Ascending aorta (tissue), 2 donors: ENCODE measurements at regions not wholly inside any gene's neighbourhood (a gene's known extent, or its start where the extent isn't known, plus 50 kb on each side); places are given as distances from the start of the nearest gene placed in this dataset.

ENCODE experiments used
- DNase-seq, 2 donors: peaks; one replicate each; pipeline ENCODE4 v3.0.0-alpha.2; 2019; ENCODE audit warnings: low spot score in 2 of 2
- H3K27ac ChIP-seq, 2 donors: fragments of 200-600 bp; sonication (generic); one replicate each; pipeline ENCODE4 v1.5.1; 2016 to 2017; ENCODE audit warnings: mild to moderate bottlenecking in 1 of 2
- H3K27me3 ChIP-seq: fragments of 200-600 bp; sonication (generic); one replicate; pipeline ENCODE4 v1.5.1; 2017
- H3K36me3 ChIP-seq, 2 donors: fragments of 200-600 bp; sonication (generic); one replicate each; pipeline ENCODE4 v1.5.1; 2016
- H3K4me1 ChIP-seq, 2 donors: fragments of 200-600 bp; sonication (generic); one replicate each; pipeline ENCODE4 v1.5.1; 2016 to 2017; ENCODE audit warnings: mild to moderate bottlenecking in 1 of 2
- H3K4me3 ChIP-seq, 2 donors: fragments of 200-600 bp; sonication (generic); one replicate each; pipeline ENCODE4 v1.5.1; 2016 to 2017; ENCODE audit warnings: mild to moderate bottlenecking in 1 of 2
- H3K9me3 ChIP-seq, 2 donors: fragments of 200-600 bp; sonication (generic); one replicate each; pipeline ENCODE4 v1.5.1; 2016
- intact Hi-C: fragments of 100-400 bp; cut with DNase I; formaldehyde crosslinking; loops from one replicate; pipeline ENCODE4 v1.15.1; 2023
- TF ChIP-seq, protein P1 (sequence below), 3 experiments: fragments of 200-600 bp in 2 of 3; fragments of 450-650 bp in 1 of 3; sonication (generic) in 2 of 3; IDR thresholded peaks; one replicate each; pipeline ENCODE4 v1.5.1; 2016 to 2019; ENCODE audit warnings: antibody characterized with exemption in 3 of 3, mild to moderate bottlenecking in 1 of 3, moderate library complexity in 1 of 3

DNA sequence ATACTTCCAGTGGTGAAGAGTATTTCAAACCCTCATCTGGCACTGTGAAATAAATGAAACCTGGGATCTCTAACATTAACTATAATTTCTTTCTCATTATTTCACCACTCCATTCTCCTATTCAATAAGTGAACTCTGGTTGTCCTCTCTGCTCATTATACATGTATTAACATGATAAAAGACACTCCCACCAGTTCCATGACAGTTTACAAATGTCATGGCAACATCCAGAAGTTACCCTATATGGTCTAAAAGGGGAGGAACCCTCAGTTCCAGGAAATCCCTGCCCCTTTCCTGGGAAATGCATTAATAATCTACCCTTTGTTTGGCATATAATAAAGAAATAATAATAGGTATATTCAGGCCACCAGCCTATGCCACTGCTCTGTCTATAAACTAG is 62.7 kb upstream of the BRINP3 start:
- no peaks in the 10 kb centered on the region for H3K36me3 ChIP-seq
- H3K4me1 ChIP-seq, result no peaks in the 10 kb centered on the region
- DNase-seq, result no peak
- H3K27ac ChIP-seq, result no peak overlapping the region
- H3K4me3 ChIP-seq, result no peak overlapping the region
- no peaks in the 10 kb centered on the region for H3K9me3 ChIP-seq
- intact Hi-C loops, result no loop called here
- H3K27me3 ChIP-seq, result no peaks in the 10 kb centered on the region
- TF ChIP-seq, protein P1, sequence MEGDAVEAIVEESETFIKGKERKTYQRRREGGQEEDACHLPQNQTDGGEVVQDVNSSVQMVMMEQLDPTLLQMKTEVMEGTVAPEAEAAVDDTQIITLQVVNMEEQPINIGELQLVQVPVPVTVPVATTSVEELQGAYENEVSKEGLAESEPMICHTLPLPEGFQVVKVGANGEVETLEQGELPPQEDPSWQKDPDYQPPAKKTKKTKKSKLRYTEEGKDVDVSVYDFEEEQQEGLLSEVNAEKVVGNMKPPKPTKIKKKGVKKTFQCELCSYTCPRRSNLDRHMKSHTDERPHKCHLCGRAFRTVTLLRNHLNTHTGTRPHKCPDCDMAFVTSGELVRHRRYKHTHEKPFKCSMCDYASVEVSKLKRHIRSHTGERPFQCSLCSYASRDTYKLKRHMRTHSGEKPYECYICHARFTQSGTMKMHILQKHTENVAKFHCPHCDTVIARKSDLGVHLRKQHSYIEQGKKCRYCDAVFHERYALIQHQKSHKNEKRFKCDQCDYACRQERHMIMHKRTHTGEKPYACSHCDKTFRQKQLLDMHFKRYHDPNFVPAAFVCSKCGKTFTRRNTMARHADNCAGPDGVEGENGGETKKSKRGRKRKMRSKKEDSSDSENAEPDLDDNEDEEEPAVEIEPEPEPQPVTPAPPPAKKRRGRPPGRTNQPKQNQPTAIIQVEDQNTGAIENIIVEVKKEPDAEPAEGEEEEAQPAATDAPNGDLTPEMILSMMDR (IDR thresholded peaks at IDR 0.05), result no peak

DNA sequence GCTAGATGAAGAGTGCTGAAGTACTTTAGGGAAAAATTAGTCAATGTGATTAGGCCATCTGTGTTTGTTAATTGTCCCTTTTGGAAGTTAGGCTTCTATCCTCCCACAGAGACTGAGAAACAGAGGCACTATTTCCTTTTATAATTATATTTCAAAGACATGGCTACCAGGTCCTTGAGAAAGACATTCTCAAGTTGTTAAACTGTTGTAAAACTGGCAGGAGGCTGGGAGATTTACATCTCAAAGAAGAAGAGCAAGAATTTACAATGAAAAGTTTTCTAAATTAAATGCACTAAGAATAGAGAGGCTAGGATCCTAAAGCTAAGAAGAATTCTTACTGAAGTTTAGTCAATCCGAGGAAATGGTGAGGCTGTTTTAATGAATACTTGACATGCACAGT is 74.0 kb upstream of the BRINP3 start:
- H3K36me3 ChIP-seq, result no peaks in the 10 kb centered on the region
- no peak for DNase-seq
- no peak overlapping the region for H3K4me3 ChIP-seq
- no peaks in the 10 kb centered on the region for H3K4me1 ChIP-seq
- no peaks in the 10 kb centered on the region for H3K27me3 ChIP-seq
- intact Hi-C loops, result no loop called here
- H3K27ac ChIP-seq, result no peak overlapping the region
- no peaks in the 10 kb centered on the region for H3K9me3 ChIP-seq
- TF ChIP-seq, protein P1 (IDR thresholded peaks at IDR 0.05), result no peak

DNA sequence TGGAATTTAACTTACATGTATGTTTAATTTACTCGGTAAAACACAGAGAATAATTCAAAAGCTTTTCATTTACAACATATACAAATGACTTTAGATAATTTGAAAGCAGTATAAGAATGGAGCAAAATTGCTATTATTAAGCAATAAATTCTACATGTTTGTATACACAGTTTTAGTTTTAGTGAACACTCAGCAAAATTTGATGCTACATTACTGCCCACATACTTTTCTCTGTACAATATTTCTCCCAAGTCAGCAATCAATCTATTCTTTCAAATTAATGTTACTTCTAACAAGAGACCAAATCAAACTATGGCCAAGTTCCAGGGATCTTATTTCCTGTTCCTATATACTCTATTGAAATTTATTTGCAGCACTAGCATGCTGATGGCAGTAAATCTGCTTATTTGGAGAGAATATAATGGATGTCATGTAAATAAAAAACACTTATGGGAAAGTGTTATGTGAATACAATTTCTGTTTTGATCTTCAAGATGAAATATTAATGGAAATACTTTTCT is 82.6 kb upstream of the BRINP3 start:
- H3K4me1 ChIP-seq, result no peaks in the 10 kb centered on the region
- intact Hi-C loops, result no loop called here

DNA sequence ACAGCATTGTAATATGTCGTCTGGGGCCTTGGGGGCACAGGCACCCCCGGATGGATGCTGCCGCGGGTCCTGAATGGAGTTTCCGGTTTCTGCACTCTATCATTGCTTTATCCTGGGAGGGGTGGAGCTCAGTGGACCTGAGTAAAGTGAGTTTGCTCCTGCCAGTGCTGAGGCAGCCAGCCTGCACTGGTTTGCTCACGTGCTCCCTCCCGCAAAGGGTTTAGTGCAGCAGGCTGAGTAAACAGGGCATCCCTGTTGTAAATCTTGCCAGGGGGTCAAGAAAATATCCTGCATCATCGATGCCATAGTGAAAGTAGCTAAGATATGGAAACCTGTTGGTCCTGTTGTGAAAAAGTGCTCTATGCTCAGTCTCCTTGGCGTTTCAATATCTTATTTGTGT is 85.6 kb upstream of the BRINP3 start:
- Histone ChIP-seq H3K36me3 (no peaks in the 10 kb centered on the region), H3K27me3 (no peaks in the 10 kb centered on the region), H3K4me3 (no peak overlapping the region), H3K4me1 (no peaks in the 10 kb centered on the region), H3K27ac (no peak overlapping the region), H3K9me3 (peaks cover 0 to 4% of the 10 kb centered on the region in 2 donors)
- intact Hi-C loops, result no loop called here
- DNase-seq, result no peak
- TF ChIP-seq, protein P1 (IDR thresholded peaks at IDR 0.05), result no peak

More for the DNA sequence above, 82.6 kb upstream of the BRINP3 start:
- H3K9me3 ChIP-seq, result peaks cover 0 to 4% of the 10 kb centered on the region in 2 donors
- no peak overlapping the region for H3K4me3 ChIP-seq
- no peaks in the 10 kb centered on the region for H3K36me3 ChIP-seq
- H3K27ac ChIP-seq, result no peak overlapping the region
- DNase-seq, result no peak
- TF ChIP-seq, protein P1 (IDR thresholded peaks at IDR 0.05), result no peak
- no peaks in the 10 kb centered on the region for H3K27me3 ChIP-seq

DNA sequence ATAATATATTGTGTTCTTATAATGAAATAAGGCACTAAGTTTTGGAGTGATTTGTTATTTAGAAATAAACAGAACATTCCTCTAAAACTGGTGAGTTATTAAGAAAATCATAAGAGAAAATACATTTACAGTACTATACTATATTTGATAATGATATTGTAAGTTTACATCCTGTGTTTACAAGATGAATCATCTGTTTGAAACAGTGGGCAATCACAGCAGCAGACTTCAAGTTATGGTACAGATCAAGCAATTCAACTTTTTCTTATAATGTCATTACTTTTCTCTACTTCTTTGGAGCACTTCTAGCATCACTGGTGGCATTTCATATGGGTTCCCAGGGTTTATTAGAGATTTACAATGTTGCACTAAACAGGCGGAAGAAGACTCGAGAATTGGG is 86.5 kb upstream of the BRINP3 start:
- no peaks in the 10 kb centered on the region for H3K36me3 ChIP-seq
- intact Hi-C loops, result no loop called here
- H3K9me3 ChIP-seq, result peaks cover 0 to 4% of the 10 kb centered on the region in 2 donors
- no peak overlapping the region for H3K27ac ChIP-seq
- DNase-seq, result no peak
- H3K4me1 ChIP-seq, result no peaks in the 10 kb centered on the region
- H3K4me3 ChIP-seq, result no peak overlapping the region
- no peaks in the 10 kb centered on the region for H3K27me3 ChIP-seq
- TF ChIP-seq, protein P1 (IDR thresholded peaks at IDR 0.05), result no peak

DNA sequence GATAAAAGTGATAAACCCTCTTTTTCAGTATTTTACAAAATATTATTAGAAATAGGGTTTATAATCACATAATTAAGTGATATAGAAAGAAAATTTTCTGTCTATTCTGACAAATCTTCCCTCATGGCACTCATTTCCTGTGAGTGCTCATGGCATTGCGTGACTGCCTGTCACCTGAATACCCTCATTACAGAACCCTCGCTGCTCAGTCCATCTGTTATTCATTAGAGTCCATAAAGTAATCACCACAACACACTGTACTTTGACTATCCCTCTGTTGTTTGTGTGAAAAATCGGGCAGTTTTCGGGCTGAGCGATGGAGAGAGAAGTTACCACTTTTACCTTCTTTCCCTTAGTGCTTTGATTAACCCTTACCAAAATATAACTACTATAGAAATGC is 100.4 kb upstream of the BRINP3 start:
- no peak for DNase-seq
- Histone ChIP-seq H3K27me3 (no peaks in the 10 kb centered on the region), H3K27ac (no peak overlapping the region), H3K9me3 (no peaks in the 10 kb centered on the region), H3K4me3 (no peak overlapping the region), H3K4me1 (no peaks in the 10 kb centered on the region), H3K36me3 (no peaks in the 10 kb centered on the region)
- intact Hi-C loops, result no loop called here
- TF ChIP-seq, protein P1 (IDR thresholded peaks at IDR 0.05), result no peak
